OCI-LY7 (cell line): ENCODE measurements at regions not wholly inside any gene's neighbourhood (a gene's known extent, or its start where the extent isn't known, plus 50 kb on each side); places are given as distances from the start of the nearest gene placed in this dataset.

Experiments
- BruUV-seq: library from RNA; stranded (reverse); fragments of 400-500 nt; replicated peaks from 2 replicates; lab custom pipeline; 2021; lab: Mats Ljungman, UMichigan
- CTCF ChIA-PET: fragments of 300-600 bp; sonication (Branson Sonifier 250); formaldehyde crosslinking; loops from one replicate; lab custom pipeline; 2022; ENCODE audit warnings: antibody characterized with exemption; ENCODE audit not compliant: unreplicated experiment; lab: Charles Lee
- POLR2A ChIA-PET: fragments of 300-600 bp; sonication (Branson Sonifier 250); formaldehyde crosslinking; loops from one replicate; lab custom pipeline; 2022; ENCODE audit warnings: antibody characterized with exemption; lab: Charles Lee
- DNase-seq: peaks from one replicate; pipeline ENCODE4 v3.0.0-alpha.2; 2015; ENCODE audit warnings: low spot score
- H2AFZ ChIP-seq: fragments of 200-600 bp; sonication (generic), shearing (Covaris generic); 2 replicates; pipeline ENCODE4 v1.6.1; 2014; ENCODE audit warnings: mild to moderate bottlenecking, antibody characterized with exemption, low read length, moderate library complexity
- H3K27ac ChIP-seq: fragments of 200-600 bp; sonication (generic); 2 replicates; pipeline ENCODE4 v1.5.1; 2014; ENCODE audit warnings: mixed run types, low read depth, mild to moderate bottlenecking, moderate library complexity, low read length, inconsistent platforms; ENCODE audit not compliant: poor library complexity, severe bottlenecking
- H3K36me3 ChIP-seq: fragments of 200-600 bp; sonication (generic); 2 replicates; pipeline ENCODE4 v1.6.1; 2014; ENCODE audit warnings: mild to moderate bottlenecking, antibody characterized with exemption, low read length, moderate library complexity, mixed read lengths; ENCODE audit not compliant: insufficient read depth
- H3K4me1 ChIP-seq: fragments of 200-600 bp; sonication (generic); 2 replicates; pipeline ENCODE4 v1.5.1; 2014; ENCODE audit warnings: mild to moderate bottlenecking, low read length; ENCODE audit not compliant: insufficient read depth, poor library complexity, severe bottlenecking
- H3K4me2 ChIP-seq: fragments of 200-600 bp; sonication (generic); 2 replicates; pipeline ENCODE4 v1.6.1; 2014; ENCODE audit warnings: mild to moderate bottlenecking, low read length
- H3K4me3 ChIP-seq: fragments of 200-600 bp; sonication (generic); 2 replicates; pipeline ENCODE4 v1.5.1; 2014; ENCODE audit warnings: mild to moderate bottlenecking, low read depth, low read length; ENCODE audit not compliant: poor library complexity, severe bottlenecking
- H3K79me2 ChIP-seq: fragments of 200-600 bp; sonication (generic); 2 replicates; pipeline ENCODE4 v1.6.1; 2016; ENCODE audit warnings: low read depth, mild to moderate bottlenecking, low read length, moderate library complexity, mixed read lengths; ENCODE audit not compliant: insufficient read depth
- H3K9me2 ChIP-seq: fragments of 200-600 bp; sonication (generic); 2 replicates; pipeline ENCODE4 v1.6.1; 2016; ENCODE audit warnings: mild to moderate bottlenecking, low read length, mixed read lengths; ENCODE audit not compliant: insufficient read depth
- H3K9me3 ChIP-seq: fragments of 200-600 bp; sonication (generic); 2 replicates; pipeline ENCODE4 v1.6.1; 2014; ENCODE audit warnings: mild to moderate bottlenecking, mixed run types, low read length, mixed read lengths
- H4K20me1 ChIP-seq: fragments of 200-600 bp; sonication (generic); 2 replicates; pipeline ENCODE4 v1.6.1; 2014; ENCODE audit warnings: mild to moderate bottlenecking, antibody characterized with exemption, low read length, moderate library complexity, mixed read lengths; ENCODE audit not compliant: insufficient read depth
- CTCF ChIP-seq: fragments of 200-600 bp; sonication (generic); conservative IDR thresholded peaks from 2 replicates; pipeline ENCODE4 v1.5.1; 2014; ENCODE audit warnings: mild to moderate bottlenecking, antibody characterized with exemption, low read length, moderate library complexity, mixed read lengths
- EZH2phosphoT487 ChIP-seq: fragments of 200-600 bp; sonication (generic); IDR thresholded peaks from 2 replicates; pipeline ENCODE4 v1.6.1; 2018; ENCODE audit warnings: low read depth, borderline replicate concordance, mild to moderate bottlenecking, mixed run types, antibody characterized with exemption, low read length, moderate library complexity, mixed read lengths
- intact Hi-C: fragments of 100-400 bp; cut with micrococcal nuclease; formaldehyde crosslinking; loops from one replicate; pipeline ENCODE4 v1.10.0; 2022; ENCODE audit not compliant: unreplicated experiment

- Histone ChIP-seq H3K4me2 (no peak overlapping the region), H4K20me1 (no peaks in the 10 kb centered on the region), H3K79me2 (no peaks in the 10 kb centered on the region), H3K4me1 (no peaks in the 10 kb centered on the region), H3K9me3 (no peaks in the 10 kb centered on the region), H3K36me3 (no peaks in the 10 kb centered on the region), H3K4me3 (no peak overlapping the region), H3K9me2 (no peaks in the 10 kb centered on the region), H3K27ac (no peak overlapping the region), H2AFZ (no peak overlapping the region)
- intact Hi-C loops, result no loop called here
- CTCF ChIA-PET, result no interaction called here
- TF ChIP-seq EZH2phosphoT487 (no peak), CTCF (no peak)
- no peak for DNase-seq
- POLR2A ChIA-PET, result no interaction called here
- BruUV-seq, result no TSS peak
These were observed 534.1 kb downstream of the TUSC7 start for GRCh38 chr3:117243657-117244056.

GRCh38 chr3:117246771-117247555 lies 537.4 kb downstream of the TUSC7 start:
- no peak for DNase-seq
- no TSS peak for BruUV-seq
- Histone ChIP-seq H3K27ac (no peak overlapping the region), H3K9me2 (no peaks in the 10 kb centered on the region), H3K4me2 (no peak overlapping the region), H3K4me3 (no peak overlapping the region), H3K36me3 (no peaks in the 10 kb centered on the region), H3K79me2 (no peaks in the 10 kb centered on the region), H2AFZ (no peak overlapping the region), H4K20me1 (no peaks in the 10 kb centered on the region), H3K9me3 (no peaks in the 10 kb centered on the region), H3K4me1 (no peaks in the 10 kb centered on the region)
- ChIA-PET POLR2A (interaction anchor here (0.6 to 0.7 kb wide), 2 partner anchors 617 to 1008 kb away, joined by 3 to 5 read pairs; no protein-coding TSS in a partner anchor), CTCF (no interaction called here)
- intact Hi-C loops, result no loop called here
- TF ChIP-seq EZH2phosphoT487 (no peak), CTCF (no peak)

GRCh38 chr3:117248153-117248552 lies 538.6 kb downstream of the TUSC7 start:
- Histone ChIP-seq H3K9me3 (no peaks in the 10 kb centered on the region), H4K20me1 (no peaks in the 10 kb centered on the region), H3K4me2 (no peak overlapping the region), H3K4me3 (no peak overlapping the region), H3K79me2 (no peaks in the 10 kb centered on the region), H2AFZ (no peak overlapping the region), H3K36me3 (no peaks in the 10 kb centered on the region), H3K27ac (no peak overlapping the region), H3K4me1 (no peaks in the 10 kb centered on the region), H3K9me2 (no peaks in the 10 kb centered on the region)
- no peak for DNase-seq
- CTCF ChIA-PET, result no interaction called here
- no peak for TF ChIP-seq CTCF
- TF ChIP-seq EZH2phosphoT487, result no peak
- BruUV-seq, result no TSS peak
- POLR2A ChIA-PET, result no interaction called here
- intact Hi-C loops, result no loop called here
